Immature natural killer cell (primary cell): ENCODE measurements at regions not wholly inside any gene's neighbourhood (a gene's known extent, or its start where the extent isn't known, plus 50 kb on each side); places are given as distances from the start of the nearest gene placed in this dataset.

Experiments used
- DNase-seq, 3 donors: peaks; one replicate each; pipeline ENCODE4 v3.0.0; 2022; ENCODE audit warnings: mixed read lengths in 1 of 3
- H3K27ac Mint-ChIP-seq, 6 donors: one replicate each; pipeline ENCODE4 v1.8.0; 2020; ENCODE audit warnings: mixed read lengths in 6 of 6, mild to moderate bottlenecking in 5 of 6, inconsistent platforms in 4 of 6, moderate library complexity in 3 of 6
- H3K27me3 Mint-ChIP-seq, 3 donors: one replicate each; pipeline ENCODE4 v1.8.0; 2020 to 2021; ENCODE audit warnings: low read depth in 3 of 3, mild to moderate bottlenecking in 3 of 3, mixed read lengths in 3 of 3, moderate library complexity in 3 of 3, inconsistent platforms in 1 of 3
- H3K36me3 Mint-ChIP-seq, 3 donors: one replicate each; pipeline ENCODE4 v1.8.0; 2020; ENCODE audit warnings: mixed read lengths in 3 of 3, inconsistent platforms in 2 of 3, mild to moderate bottlenecking in 2 of 3
- H3K4me1 Mint-ChIP-seq, 2 donors: one replicate each; pipeline ENCODE4 v1.8.0; 2020; ENCODE audit warnings: inconsistent platforms in 2 of 2, mild to moderate bottlenecking in 2 of 2, mixed read lengths in 2 of 2, moderate library complexity in 1 of 2
- H3K4me3 Mint-ChIP-seq, 5 donors: one replicate each; pipeline ENCODE4 v1.8.0; 2020; ENCODE audit warnings: mild to moderate bottlenecking in 5 of 5, mixed read lengths in 5 of 5, inconsistent platforms in 3 of 5, moderate library complexity in 3 of 5
- H3K9me3 Mint-ChIP-seq, 6 donors: one replicate each; pipeline ENCODE4 v1.8.0; 2020; ENCODE audit warnings: mild to moderate bottlenecking in 6 of 6, mixed read lengths in 6 of 6, inconsistent platforms in 4 of 6, moderate library complexity in 3 of 6

- no peak for DNase-seq
- Mint-ChIP-seq H3K27ac (no peak overlapping the region), H3K4me1 (no peaks in the 10 kb centered on the region), H3K27me3 (peaks cover 0 to 2% (median 1%) of the 10 kb centered on the region in 3 donors), H3K36me3 (no peaks in the 10 kb centered on the region), H3K4me3 (no peak overlapping the region), H3K9me3 (peaks cover 0 to 2% (median 0%) of the 10 kb centered on the region in 6 donors)
Observed at GRCh38 chr5:38105231-38105570, 153.2 kb upstream of the EGFLAM start.

GRCh38 chr5:38104497-38105230 is 153.7 kb upstream of the EGFLAM start:
- H3K36me3 Mint-ChIP-seq: no peaks in the 10 kb centered on the region
- DNase-seq: no peak
- no peak overlapping the region for H3K27ac Mint-ChIP-seq
- H3K4me1 Mint-ChIP-seq: no peaks in the 10 kb centered on the region
- peaks cover 0 to 2% (median 0%) of the 10 kb centered on the region in 6 donors for H3K9me3 Mint-ChIP-seq
- peaks cover 0 to 2% (median 1%) of the 10 kb centered on the region in 3 donors for H3K27me3 Mint-ChIP-seq
- no peak overlapping the region for H3K4me3 Mint-ChIP-seq

GRCh38 chr5:38101897-38102296 is 156.5 kb upstream of the EGFLAM start:
- Mint-ChIP-seq H3K9me3 (peaks cover 0 to 5% (median 0%) of the 10 kb centered on the region in 6 donors), H3K4me3 (no peak overlapping the region), H3K27ac (no peak overlapping the region), H3K27me3 (peaks cover 0 to 2% (median 1%) of the 10 kb centered on the region in 3 donors), H3K4me1 (no peaks in the 10 kb centered on the region), H3K36me3 (no peaks in the 10 kb centered on the region)
- DNase-seq: no peak

- H3K27ac Mint-ChIP-seq: no peak overlapping the region
- H3K4me3 Mint-ChIP-seq: no peak overlapping the region
- no peaks in the 10 kb centered on the region for H3K4me1 Mint-ChIP-seq
- H3K9me3 Mint-ChIP-seq: peaks cover 0 to 6% (median 0%) of the 10 kb centered on the region in 6 donors
- H3K27me3 Mint-ChIP-seq: peaks cover 1 to 2% (median 1%) of the 10 kb centered on the region in 3 donors
- no peaks in the 10 kb centered on the region for H3K36me3 Mint-ChIP-seq
- no peak for DNase-seq
Observed at GRCh38 chr5:38099205-38100168, 158.9 kb upstream of the EGFLAM start.

GRCh38 chr5:38094889-38095288 is 163.5 kb upstream of the EGFLAM start:
- no peaks in the 10 kb centered on the region for H3K4me1 Mint-ChIP-seq
- H3K27me3 Mint-ChIP-seq: peaks cover 2 to 7% (median 3%) of the 10 kb centered on the region in 3 donors
- no peak for DNase-seq
- peaks cover 0 to 10% (median 2%) of the 10 kb centered on the region in 6 donors for H3K9me3 Mint-ChIP-seq
- H3K4me3 Mint-ChIP-seq: no peak overlapping the region
- H3K36me3 Mint-ChIP-seq: no peaks in the 10 kb centered on the region
- no peak overlapping the region for H3K27ac Mint-ChIP-seq

GRCh38 chr5:38093855-38094254 is 164.5 kb upstream of the EGFLAM start:
- no peak overlapping the region for H3K27ac Mint-ChIP-seq
- peaks cover 0 to 7% (median 2%) of the 10 kb centered on the region in 6 donors for H3K9me3 Mint-ChIP-seq
- no peaks in the 10 kb centered on the region for H3K4me1 Mint-ChIP-seq
- no peak for DNase-seq
- no peaks in the 10 kb centered on the region for H3K36me3 Mint-ChIP-seq
- H3K4me3 Mint-ChIP-seq: no peak overlapping the region
- peaks cover 2 to 7% (median 3%) of the 10 kb centered on the region in 3 donors for H3K27me3 Mint-ChIP-seq

- DNase-seq: no peak
- Mint-ChIP-seq H3K36me3 (no peaks in the 10 kb centered on the region), H3K27ac (no peak overlapping the region), H3K4me1 (no peaks in the 10 kb centered on the region), H3K27me3 (peaks cover 0 to 6% (median 2%) of the 10 kb centered on the region in 3 donors), H3K4me3 (no peak overlapping the region), H3K9me3 (peaks cover 0 to 20% (median 2%) of the 10 kb centered on the region in 6 donors)
Observed at GRCh38 chr5:38086777-38087176, 171.6 kb upstream of the EGFLAM start.

- H3K4me1 Mint-ChIP-seq: no peaks in the 10 kb centered on the region
- no peak overlapping the region for H3K4me3 Mint-ChIP-seq
- peaks cover 0 to 4% (median 2%) of the 10 kb centered on the region in 3 donors for H3K27me3 Mint-ChIP-seq
- no peaks in the 10 kb centered on the region for H3K36me3 Mint-ChIP-seq
- peaks cover 0 to 5% (median 0%) of the 10 kb centered on the region in 6 donors for H3K9me3 Mint-ChIP-seq
- no peak for DNase-seq
- no peak overlapping the region for H3K27ac Mint-ChIP-seq
Observed at GRCh38 chr5:38079620-38080402, 178.5 kb upstream of the EGFLAM start.

GRCh38 chr5:38078161-38078560 is 180.2 kb upstream of the EGFLAM start:
- Mint-ChIP-seq H3K27me3 (peaks cover 0 to 2% (median under 1%) of the 10 kb centered on the region in 3 donors), H3K9me3 (peaks cover 0 to 7% (median 0%) of the 10 kb centered on the region in 6 donors), H3K4me1 (no peaks in the 10 kb centered on the region), H3K27ac (no peak overlapping the region), H3K4me3 (no peak overlapping the region), H3K36me3 (no peaks in the 10 kb centered on the region)
- no peak for DNase-seq

- Mint-ChIP-seq H3K36me3 (no peaks in the 10 kb centered on the region), H3K27ac (no peak overlapping the region), H3K9me3 (peaks cover 0 to 10% (median 0%) of the 10 kb centered on the region in 6 donors), H3K4me3 (no peak overlapping the region), H3K27me3 (peaks cover 0 to 2% (median 0%) of the 10 kb centered on the region in 3 donors), H3K4me1 (no peaks in the 10 kb centered on the region)
- no peak for DNase-seq
Observed at GRCh38 chr5:38077652-38078051, 180.7 kb upstream of the EGFLAM start.

GRCh38 chr5:38071831-38072694 is 186.3 kb upstream of the EGFLAM start:
- H3K36me3 Mint-ChIP-seq: no peaks in the 10 kb centered on the region
- no peaks in the 10 kb centered on the region for H3K27me3 Mint-ChIP-seq
- H3K9me3 Mint-ChIP-seq: peaks cover 0 to 5% (median 2%) of the 10 kb centered on the region in 6 donors
- no peak for DNase-seq
- H3K4me3 Mint-ChIP-seq: no peak overlapping the region
- H3K4me1 Mint-ChIP-seq: no peaks in the 10 kb centered on the region
- no peak overlapping the region for H3K27ac Mint-ChIP-seq

- Mint-ChIP-seq H3K36me3 (no peaks in the 10 kb centered on the region), H3K27ac (no peak overlapping the region), H3K4me1 (no peaks in the 10 kb centered on the region), H3K9me3 (peaks cover 0 to 9% (median 2%) of the 10 kb centered on the region in 6 donors), H3K27me3 (peaks cover 0 to 2% (median 0%) of the 10 kb centered on the region in 3 donors), H3K4me3 (no peak overlapping the region)
- DNase-seq: no peak
Observed at GRCh38 chr5:38070304-38070950, 187.9 kb upstream of the EGFLAM start.
